GM18870 (cell line): ENCODE measurements at regions not wholly inside any gene's neighbourhood (a gene's known extent, or its start where the extent isn't known, plus 50 kb on each side); places are given as distances from the start of the nearest gene placed in this dataset.
"Not testable (repeated sequence)": the region's sequence is repeated elsewhere in the genome, so short reads cannot be mapped to it uniquely, and the experiment has no call there.

Experiments
- ATAC-seq: cut with Tn5 transposase; IDR thresholded peaks from one replicate; pipeline ENCODE4 v1.9.1; 2021; ENCODE audit warnings: moderate library complexity; ENCODE audit not compliant: unreplicated experiment

- ATAC-seq: no peak
Measured at GRCh38 chr4:148684638-148685037, 242.4 kb upstream of the NR3C2 start.

- no peak for ATAC-seq
Measured at GRCh38 chr4:148680884-148681283, 238.7 kb upstream of the NR3C2 start.

- ATAC-seq: no peak
Measured at GRCh38 chr4:148676344-148676743, 234.1 kb upstream of the NR3C2 start.

- ATAC-seq: no peak
Measured at GRCh38 chr4:148674876-148675275, 232.7 kb upstream of the NR3C2 start.

- no peak for ATAC-seq
Measured at GRCh38 chr4:148664636-148665035, 222.4 kb upstream of the NR3C2 start.

- ATAC-seq: no peak
Measured at GRCh38 chr4:148654131-148654530, 211.9 kb upstream of the NR3C2 start.

- no peak for ATAC-seq
Measured at GRCh38 chr4:148653681-148654080, 211.5 kb upstream of the NR3C2 start.

- no peak for ATAC-seq
Measured at GRCh38 chr4:148651991-148652390, 209.8 kb upstream of the NR3C2 start.

- ATAC-seq: no peak
Measured at GRCh38 chr4:148649652-148650331, 207.6 kb upstream of the NR3C2 start.

GRCh38 chr4:148643851-148644250, 201.6 kb upstream of the NR3C2 start:
- ATAC-seq: no peak

- no peak for ATAC-seq
Measured at GRCh38 chr4:148642907-148643306, 200.7 kb upstream of the NR3C2 start.

- not testable (repeated sequence) for ATAC-seq
Measured at GRCh38 chr4:148638079-148638478, 195.9 kb upstream of the NR3C2 start.

GRCh38 chr4:148637453-148637852, 195.2 kb upstream of the NR3C2 start:
- not testable (repeated sequence) for ATAC-seq

GRCh38 chr4:148634476-148634875, 192.3 kb upstream of the NR3C2 start:
- ATAC-seq: no peak

GRCh38 chr4:148633720-148634119, 191.5 kb upstream of the NR3C2 start:
- ATAC-seq: no peak

- ATAC-seq: no peak
Measured at GRCh38 chr4:148632476-148632875, 190.3 kb upstream of the NR3C2 start.

- no peak for ATAC-seq
Measured at GRCh38 chr4:148630051-148630450, 187.8 kb upstream of the NR3C2 start.

GRCh38 chr4:148618856-148619255, 176.6 kb upstream of the NR3C2 start:
- no peak for ATAC-seq

- ATAC-seq: no peak
Measured at GRCh38 chr4:148608968-148609367, 166.8 kb upstream of the NR3C2 start.

GRCh38 chr4:148598418-148599207, 156.4 kb upstream of the NR3C2 start:
- ATAC-seq: not testable (repeated sequence)

GRCh38 chr4:148589182-148589581, 147.0 kb upstream of the NR3C2 start:
- no peak for ATAC-seq

- ATAC-seq: no peak
Measured at GRCh38 chr4:148575577-148575976, 133.4 kb upstream of the NR3C2 start.
